Large intestine (tissue), 3 donors: ENCODE measurements at regions not wholly inside any gene's neighbourhood (a gene's known extent, or its start where the extent isn't known, plus 50 kb on each side); places are given as distances from the start of the nearest gene placed in this dataset.

ENCODE experiments used
- DNase-seq, 2 donors: peaks; one replicate each; pipeline versions ENCODE4 v3.0.0 to v3.0.0-alpha.2; 2013
- H3K27ac ChIP-seq: one replicate; pipeline ENCODE4 v1.5.1; 2013; ENCODE audit warnings: low read length
- H3K27me3 ChIP-seq: 2 replicates; pipeline ENCODE4 v1.6.1; 2013; ENCODE audit warnings: low read length; ENCODE audit not compliant: control insufficient read depth, insufficient read depth
- H3K36me3 ChIP-seq: 2 replicates; pipeline ENCODE4 v1.6.1; 2013; ENCODE audit warnings: low read length; ENCODE audit not compliant: control insufficient read depth, insufficient read depth
- H3K4me1 ChIP-seq: one replicate; pipeline ENCODE4 v1.6.1; 2013; ENCODE audit warnings: low read length; ENCODE audit not compliant: control insufficient read depth, insufficient read depth
- H3K4me3 ChIP-seq: one replicate; pipeline ENCODE4 v1.5.1; 2013; ENCODE audit warnings: low read length
- H3K9me3 ChIP-seq: one replicate; pipeline ENCODE4 v1.6.1; 2013; ENCODE audit warnings: mild to moderate bottlenecking, low read depth, low read length, moderate library complexity; ENCODE audit not compliant: control insufficient read depth
- WGBS: methylation state at CpG from one replicate; pipeline ENCODE4 v1.1.5; 2013; ENCODE audit warnings: low lambda C conversion rate; ENCODE audit not compliant: insufficient coverage; 5-methylcytosine and 5-hydroxymethylcytosine counted together

GRCh38 chr15:60222404-60222803, 175.4 kb downstream of the ANXA2 start:
- no peak for DNase-seq
- WGBS, result no CpG with 5 or more reads among the region's 1 CpG
- Histone ChIP-seq H3K27ac (no peak overlapping the region), H3K36me3 (no peaks in the 10 kb centered on the region), H3K27me3 (peaks cover 18% of the 10 kb centered on the region), H3K4me1 (no peaks in the 10 kb centered on the region), H3K9me3 (no peaks in the 10 kb centered on the region), H3K4me3 (no peak overlapping the region)

GRCh38 chr15:60223176-60223575, 174.6 kb downstream of the ANXA2 start:
- Histone ChIP-seq H3K4me3 (no peak overlapping the region), H3K27me3 (peaks cover 18% of the 10 kb centered on the region), H3K36me3 (no peaks in the 10 kb centered on the region), H3K4me1 (no peaks in the 10 kb centered on the region), H3K9me3 (no peaks in the 10 kb centered on the region), H3K27ac (no peak overlapping the region)
- WGBS, result no CpG with 5 or more reads among the region's 7 CpGs
- no peak for DNase-seq

GRCh38 chr15:60226924-60227323, 170.9 kb downstream of the ANXA2 start:
- Histone ChIP-seq H3K4me1 (no peaks in the 10 kb centered on the region), H3K36me3 (no peaks in the 10 kb centered on the region), H3K9me3 (no peaks in the 10 kb centered on the region), H3K4me3 (no peak overlapping the region), H3K27ac (no peak overlapping the region), H3K27me3 (peaks cover 19% of the 10 kb centered on the region)
- DNase-seq, result no peak
- WGBS, result 60% methylated on average over 1 of the region's 7 CpGs

GRCh38 chr15:60228101-60228500, 169.7 kb downstream of the ANXA2 start:
- Histone ChIP-seq H3K4me3 (no peak overlapping the region), H3K4me1 (no peaks in the 10 kb centered on the region), H3K9me3 (no peaks in the 10 kb centered on the region), H3K27ac (no peak overlapping the region), H3K36me3 (no peaks in the 10 kb centered on the region), H3K27me3 (peaks cover 20% of the 10 kb centered on the region)
- DNase-seq, result peak; percentile 9 to 38
- 68% methylated on average over 2 of the region's 3 CpGs for whole genome bisulfite sequencing

- Histone ChIP-seq H3K27ac (no peak overlapping the region), H3K36me3 (no peaks in the 10 kb centered on the region), H3K27me3 (peaks cover 17% of the 10 kb centered on the region), H3K9me3 (no peaks in the 10 kb centered on the region), H3K4me3 (no peak overlapping the region), H3K4me1 (no peaks in the 10 kb centered on the region)
- DNase-seq, result no peak
- WGBS, result 83% methylated on average over 2 of the region's 2 CpGs
Observed at GRCh38 chr15:60228619-60229018, 169.2 kb downstream of the ANXA2 start.

GRCh38 chr15:60235951-60236710, 161.7 kb downstream of the ANXA2 start:
- peak in 1 of 2 donors; percentile 29 for DNase-seq
- Histone ChIP-seq H3K9me3 (no peaks in the 10 kb centered on the region), H3K4me1 (no peaks in the 10 kb centered on the region), H3K27ac (no peak overlapping the region), H3K36me3 (no peaks in the 10 kb centered on the region), H3K4me3 (no peak overlapping the region), H3K27me3 (peaks cover 5% of the 10 kb centered on the region)
- 100% methylated on average over 1 of the region's 7 CpGs for WGBS

- Histone ChIP-seq H3K36me3 (no peaks in the 10 kb centered on the region), H3K9me3 (no peaks in the 10 kb centered on the region), H3K27me3 (no peaks in the 10 kb centered on the region), H3K27ac (no peak overlapping the region), H3K4me1 (no peaks in the 10 kb centered on the region), H3K4me3 (no peak overlapping the region)
- DNase-seq, result no peak
- no CpG with 5 or more reads among the region's 8 CpGs for WGBS
Observed at GRCh38 chr15:60237446-60237845, 160.3 kb downstream of the ANXA2 start.

GRCh38 chr15:60243769-60244168, 154.0 kb downstream of the ANXA2 start:
- Histone ChIP-seq H3K36me3 (no peaks in the 10 kb centered on the region), H3K9me3 (no peaks in the 10 kb centered on the region), H3K4me1 (no peaks in the 10 kb centered on the region), H3K27ac (no peak overlapping the region), H3K4me3 (no peak overlapping the region), H3K27me3 (no peaks in the 10 kb centered on the region)
- WGBS, result 82% methylated on average over 2 of the region's 4 CpGs
- DNase-seq, result no peak

- Histone ChIP-seq H3K27ac (no peak overlapping the region), H3K27me3 (no peaks in the 10 kb centered on the region), H3K4me1 (no peaks in the 10 kb centered on the region), H3K9me3 (no peaks in the 10 kb centered on the region), H3K4me3 (no peak overlapping the region), H3K36me3 (no peaks in the 10 kb centered on the region)
- DNase-seq, result no peak
Observed at GRCh38 chr15:60244813-60245212, 153.0 kb downstream of the ANXA2 start.

- H3K4me1 ChIP-seq, result no peaks in the 10 kb centered on the region
- DNase-seq, result no peak
- no CpG with 5 or more reads among the region's 3 CpGs for WGBS
- no peaks in the 10 kb centered on the region for H3K27me3 ChIP-seq
- no peaks in the 10 kb centered on the region for H3K36me3 ChIP-seq
- H3K4me3 ChIP-seq, result no peak overlapping the region
- H3K27ac ChIP-seq, result no peak overlapping the region
- no peaks in the 10 kb centered on the region for H3K9me3 ChIP-seq
Observed at GRCh38 chr15:60250316-60250715, 147.5 kb downstream of the ANXA2 start.
